ENCODE measurements at regions not wholly inside any gene's neighbourhood (a gene's known extent, or its start where the extent isn't known, plus 50 kb on each side); places are given as distances from the start of the nearest gene placed in this dataset.

GRCh38 chr13:60862036-60862435 is 465.0 kb downstream of the TDRD3 start:
- TF ChIP-seq EZH2phosphoT487 (IDR thresholded peaks at IDR 0.05; ENCODE audit: borderline replicate concordance, low read length) (no peak), CTCF (IDR thresholded peaks at IDR 0.05; ENCODE audit: low read depth, low read length, poor library complexity, severe bottlenecking) (no peak)

Data from DOHH2 (cell line).